GM18511 (cell line): ENCODE measurements at regions not wholly inside any gene's neighbourhood (a gene's known extent, or its start where the extent isn't known, plus 50 kb on each side); places are given as distances from the start of the nearest gene placed in this dataset.

Source experiments
- ATAC-seq: cut with Tn5 transposase; IDR thresholded peaks from one replicate; pipeline ENCODE4 v1.9.1; 2021; ENCODE audit warnings: mild to moderate bottlenecking, moderate library complexity; ENCODE audit not compliant: unreplicated experiment

DNA sequence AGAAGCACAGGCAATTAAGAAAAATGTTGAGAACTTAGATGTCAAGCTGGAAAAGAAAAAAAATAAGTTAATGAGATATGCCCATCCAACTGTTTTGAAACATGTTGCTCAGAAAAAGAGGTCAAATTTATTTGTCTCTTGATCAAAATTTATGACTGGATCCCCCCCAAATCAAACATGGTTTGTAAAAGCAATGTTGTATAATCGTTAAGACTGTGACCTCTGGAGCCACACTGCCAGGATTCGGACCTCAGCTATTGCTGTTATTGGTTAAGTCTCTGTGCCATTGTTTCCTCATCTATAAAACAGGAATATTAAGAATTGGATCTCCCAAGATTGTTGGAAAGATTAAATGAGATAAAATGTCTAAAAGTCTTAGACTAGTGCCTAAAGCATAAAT is 51.9 kb upstream of the LRRK2 start:
- ATAC-seq, result no peak

DNA sequence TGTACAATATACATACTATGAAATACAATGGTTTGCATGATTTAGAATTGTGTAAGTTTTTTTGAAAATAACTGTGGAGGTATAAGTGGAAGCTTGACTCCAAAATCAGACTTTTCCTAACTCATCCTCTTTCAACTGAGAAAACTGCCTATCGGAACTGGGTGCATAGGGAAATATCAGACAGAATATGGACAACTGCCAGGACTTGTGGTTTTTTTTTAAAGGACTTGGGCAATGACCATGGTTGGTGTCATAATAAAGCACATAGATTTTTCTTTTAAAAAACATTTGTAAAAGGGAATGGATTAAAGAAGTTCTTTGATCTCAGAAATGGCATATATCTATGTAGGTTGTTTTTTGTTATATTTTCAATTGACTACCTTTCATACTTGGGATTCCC is 53.3 kb upstream of the LRRK2 start:
- no peak for ATAC-seq

DNA sequence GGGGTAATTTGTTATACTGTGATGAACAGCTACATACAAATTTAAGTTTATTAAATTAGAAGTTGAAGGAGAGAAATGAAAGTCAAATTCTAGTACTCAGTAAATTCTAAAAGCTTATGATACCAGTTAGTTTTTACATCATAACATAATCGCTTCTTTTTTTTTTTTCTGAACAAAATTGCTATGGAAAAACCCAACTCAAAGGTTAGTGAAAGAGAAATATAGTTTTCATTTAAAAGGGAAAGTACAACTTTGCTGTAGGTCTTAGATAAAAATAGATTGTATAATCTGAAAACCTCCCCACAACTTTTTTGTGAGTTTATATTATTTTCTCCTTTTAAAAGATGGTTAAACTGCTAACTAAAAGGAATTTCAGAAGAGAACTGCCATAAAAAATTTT is 53.7 kb upstream of the LRRK2 start:
- no peak for ATAC-seq

DNA sequence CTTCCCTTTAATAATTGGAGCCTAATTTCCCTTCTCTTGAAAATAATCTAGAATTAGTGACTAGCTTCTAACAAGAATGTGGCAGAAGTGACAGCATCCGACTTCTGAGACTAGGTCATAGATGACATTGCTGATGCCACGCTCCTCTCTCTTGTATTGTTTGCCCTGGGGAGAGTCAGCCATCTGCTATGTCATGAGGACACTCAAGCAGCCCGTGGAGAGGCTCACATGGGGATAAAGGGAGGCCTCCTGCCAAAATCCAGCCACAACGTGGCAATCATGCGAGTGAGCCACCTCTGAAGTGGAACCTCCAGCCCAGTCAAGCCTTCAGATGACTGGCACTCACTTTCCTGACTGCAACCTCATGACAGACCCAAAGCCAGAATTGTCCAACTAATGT is 54.2 kb upstream of the LRRK2 start:
- no peak for ATAC-seq

DNA sequence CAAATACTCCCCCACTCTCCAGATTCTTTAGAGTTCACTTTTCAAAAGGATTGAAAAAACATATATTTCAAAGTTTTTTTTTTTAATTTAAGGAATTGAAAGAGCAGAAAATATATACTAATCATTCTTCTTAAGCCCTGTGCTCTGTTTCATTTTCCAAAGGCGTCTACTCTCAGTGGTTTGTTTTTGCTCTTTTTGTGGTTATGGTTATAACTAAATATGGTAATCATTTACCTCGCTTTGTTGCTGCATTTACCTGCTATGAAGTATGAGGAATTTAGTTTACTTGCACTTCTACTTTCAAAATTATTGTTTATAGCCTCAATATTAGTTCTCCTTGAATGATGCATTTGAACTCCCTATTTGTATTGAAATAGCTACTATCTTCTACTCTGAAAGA is 55.9 kb upstream of the LRRK2 start:
- ATAC-seq, result peak; percentile 94

DNA sequence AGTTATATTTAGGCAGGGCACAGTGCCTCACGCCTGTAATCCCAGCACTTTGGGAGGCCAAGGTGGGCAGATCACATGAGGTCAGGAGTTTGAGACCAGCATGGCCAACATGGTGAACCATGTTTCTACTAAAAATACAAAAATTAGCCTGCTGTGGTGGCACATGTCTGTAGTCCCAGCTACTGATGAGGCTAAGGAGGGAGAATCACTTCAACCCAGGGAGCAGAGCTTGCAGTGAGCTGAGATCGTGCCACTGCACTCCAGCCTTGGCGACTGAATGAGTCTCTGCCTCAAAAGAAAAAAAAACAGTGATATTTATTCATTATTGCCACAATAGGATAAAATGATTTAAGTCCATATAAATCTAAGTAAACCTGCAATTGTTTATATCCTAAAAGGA is 56.4 kb upstream of the LRRK2 start:
- ATAC-seq, result peak; percentile 53

DNA sequence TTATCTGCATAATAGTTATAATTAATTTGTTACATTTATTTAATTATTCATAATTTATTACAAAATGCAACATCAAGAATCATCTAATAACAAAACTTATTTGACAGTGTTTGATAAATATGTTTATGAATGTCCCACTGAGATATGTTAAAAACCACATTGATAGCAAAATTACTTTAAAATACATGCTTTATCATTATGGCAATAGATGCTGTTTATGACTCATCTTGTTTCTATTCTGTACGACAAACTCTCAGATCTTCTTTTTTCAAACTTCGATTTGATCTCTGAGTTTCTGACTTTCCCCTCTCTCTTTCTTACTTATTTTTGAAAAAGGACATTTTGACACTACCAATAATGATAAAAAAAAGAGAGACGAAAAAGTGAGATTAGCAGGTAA is 56.8 kb upstream of the LRRK2 start:
- peak; percentile 65 for ATAC-seq

DNA sequence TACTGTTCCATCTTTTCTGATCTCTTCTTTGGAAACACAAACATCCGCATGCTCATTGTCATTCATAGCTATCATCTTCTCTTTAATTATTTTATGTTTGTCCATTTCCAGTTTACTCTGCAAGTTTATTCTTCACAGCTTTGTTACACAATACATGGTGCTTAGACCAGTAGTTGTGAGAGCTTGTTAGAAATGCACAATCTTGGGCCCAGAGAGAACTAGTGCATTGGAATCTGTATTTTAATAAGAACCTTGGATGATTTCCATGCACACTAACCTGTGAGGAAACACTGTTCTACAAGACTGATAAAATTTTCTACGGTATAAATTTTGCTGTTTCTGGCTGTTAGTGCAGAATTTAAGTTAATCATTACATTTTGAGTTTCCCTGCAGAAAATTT is 59.3 kb upstream of the SLC2A13 start:
- ATAC-seq, result no peak

DNA sequence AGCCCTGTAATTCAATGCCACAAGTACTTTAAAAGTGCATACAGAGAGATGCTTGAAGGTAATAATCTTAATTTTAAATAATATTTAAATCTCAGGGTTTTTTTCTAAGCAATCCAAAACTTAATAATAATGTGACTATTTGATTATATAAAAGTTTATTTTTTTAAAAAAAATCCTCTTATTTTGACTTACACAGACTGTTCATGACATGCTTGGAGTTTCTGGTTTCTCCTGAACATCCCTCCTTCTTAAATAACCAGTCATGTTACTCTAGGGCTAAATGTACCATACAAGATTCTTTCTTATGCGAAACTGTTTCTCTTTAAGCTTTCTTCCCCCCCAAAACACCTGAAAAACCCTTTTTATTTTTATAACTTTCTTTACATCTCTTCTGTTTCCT is 58.2 kb upstream of the SLC2A13 start:
- ATAC-seq, result no peak

DNA sequence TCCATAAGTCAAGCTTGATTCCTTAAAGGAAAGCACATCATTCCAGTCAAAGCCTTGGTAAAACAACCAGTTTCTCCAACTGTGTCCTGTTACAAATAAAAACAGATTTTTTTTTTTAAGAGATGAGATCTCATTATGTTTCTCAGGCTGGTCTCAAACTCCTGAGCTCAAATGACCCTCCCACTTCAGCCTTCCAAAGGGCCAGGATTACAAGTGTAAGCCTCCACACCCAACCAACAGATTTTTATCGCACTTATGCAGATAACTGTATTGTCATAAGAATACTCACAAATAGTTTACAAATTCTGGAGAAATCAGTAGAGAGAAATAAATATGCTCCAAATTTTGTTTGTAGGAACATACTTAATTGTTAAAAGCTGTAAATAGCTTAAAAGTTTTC is 56.2 kb upstream of the SLC2A13 start:
- ATAC-seq, result no peak

DNA sequence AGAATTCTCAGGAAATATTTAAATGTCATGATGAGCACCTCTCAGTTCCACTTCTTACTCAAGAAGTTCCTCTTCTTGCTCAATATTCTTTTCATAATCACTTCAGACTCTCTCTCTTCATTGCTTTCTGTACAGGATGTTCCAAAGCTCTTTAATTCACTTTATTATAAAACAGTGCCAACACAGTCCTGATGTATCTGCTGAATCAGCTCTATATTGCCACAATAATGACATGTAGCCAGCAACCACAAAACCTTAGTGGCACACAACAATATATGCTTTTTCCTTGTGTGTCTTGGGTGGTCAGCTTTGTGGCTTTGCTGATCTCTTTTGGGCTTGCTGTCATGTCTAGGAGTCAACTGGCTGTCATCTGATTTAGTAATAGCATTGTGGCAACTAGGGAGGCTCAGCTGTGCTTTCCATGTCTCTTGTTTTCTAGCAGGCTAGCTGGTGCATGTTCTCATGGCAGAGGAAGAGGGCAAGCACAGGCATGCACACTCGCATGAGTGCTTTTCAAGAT is 52.8 kb upstream of the SLC2A13 start:
- ATAC-seq, result peak; percentile 75

DNA sequence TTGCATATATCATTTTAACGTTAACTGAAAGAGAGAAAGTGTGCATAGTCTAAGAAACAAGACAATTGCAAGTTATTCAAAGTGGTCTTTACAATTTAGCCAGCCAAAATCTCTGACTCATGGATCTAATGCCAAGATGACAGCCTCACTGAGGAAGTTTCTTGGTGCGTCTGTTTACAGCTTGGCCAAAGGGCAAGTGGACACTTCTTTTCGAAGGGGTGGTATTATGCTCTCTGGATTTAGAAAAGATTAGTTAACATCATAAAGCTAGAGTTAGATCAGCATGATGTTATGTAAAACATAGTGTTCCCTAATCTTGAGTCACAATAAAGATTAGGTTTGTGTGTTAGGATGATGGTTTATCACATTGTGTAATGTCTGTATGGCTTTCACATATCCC is 51.5 kb upstream of the SLC2A13 start:
- ATAC-seq, result no peak

DNA sequence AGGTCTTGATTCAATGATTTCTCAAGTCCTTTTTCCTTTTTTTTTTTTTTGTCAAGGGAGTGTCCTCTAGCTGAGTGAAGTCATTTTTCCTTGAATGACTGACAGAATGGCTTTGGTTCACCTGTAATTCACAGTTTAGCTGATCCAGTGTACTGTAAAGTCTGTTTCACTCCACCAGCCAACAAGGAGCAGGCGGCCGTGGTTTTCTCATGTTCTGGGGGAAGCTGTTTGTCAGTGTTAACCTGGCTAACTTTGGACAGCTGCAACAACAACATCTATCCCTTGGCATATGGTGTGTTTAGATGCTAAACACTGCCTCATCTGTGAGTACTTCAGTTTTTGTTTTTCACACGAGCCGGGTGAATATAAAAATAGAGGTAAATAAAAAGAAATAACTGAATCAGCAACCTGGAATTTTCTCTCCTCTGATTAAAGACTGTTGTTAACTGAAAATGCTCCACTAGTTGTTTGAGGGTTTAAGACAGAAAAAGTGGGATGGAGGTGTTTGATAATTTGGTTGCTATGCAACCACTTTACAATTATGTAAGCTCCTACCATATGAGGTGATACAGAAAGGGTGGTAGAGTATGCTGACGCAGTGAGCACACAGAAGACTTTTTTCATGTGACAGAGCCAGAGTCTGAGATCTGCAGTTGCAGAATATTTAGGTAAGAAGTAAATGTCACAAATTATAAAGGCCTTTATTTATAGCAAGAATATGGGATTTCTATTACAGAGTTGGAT is 50.3 kb upstream of the SLC2A13 start:
- ATAC-seq, result no peak
